MM.1S (cell line): ENCODE measurements at regions not wholly inside any gene's neighbourhood (a gene's known extent, or its start where the extent isn't known, plus 50 kb on each side); places are given as distances from the start of the nearest gene placed in this dataset.
"Not testable (repeated sequence)": the region's sequence is repeated elsewhere in the genome, so short reads cannot be mapped to it uniquely, and the experiment has no call there.

Experiments
- DNase-seq: peaks from one replicate; pipeline ENCODE4 v3.0.0-alpha.2; 2015
- H2AFZ ChIP-seq: fragments of 300-600 bp; sonication (generic); 2 replicates; pipeline ENCODE4 v1.6.0; 2016; ENCODE audit warnings: antibody characterized with exemption, low read length
- H3F3A ChIP-seq: fragments of 300-600 bp; sonication (generic); 2 replicates; pipeline ENCODE4 v1.6.1; 2016; ENCODE audit warnings: mild to moderate bottlenecking, antibody characterized with exemption, low read length, moderate library complexity, mixed read lengths; ENCODE audit not compliant: insufficient read depth
- H3K27ac ChIP-seq: fragments of 300-600 bp; sonication (generic); 2 replicates; pipeline ENCODE4 v1.5.1; 2016; ENCODE audit warnings: mild to moderate bottlenecking, low read length
- H3K27me3 ChIP-seq: fragments of 300-600 bp; sonication (generic); replicated peaks from 2 replicates; pipeline ENCODE4 v1.6.0; 2016; ENCODE audit warnings: low read length; ENCODE audit not compliant: insufficient read depth
- H3K36me3 ChIP-seq: fragments of 300-600 bp; sonication (generic); replicated peaks from 2 replicates; pipeline ENCODE4 v1.6.1; 2016; ENCODE audit warnings: mild to moderate bottlenecking, low read length, mixed read lengths; ENCODE audit not compliant: insufficient read depth
- H3K4me1 ChIP-seq: fragments of 300-600 bp; sonication (generic); 2 replicates; pipeline ENCODE4 v1.6.1; 2016; ENCODE audit warnings: low read length, mixed read lengths
- H3K4me2 ChIP-seq: fragments of 300-600 bp; sonication (generic); 2 replicates; pipeline ENCODE4 v1.6.0; 2016; ENCODE audit warnings: low read depth, low read length
- H3K4me3 ChIP-seq: fragments of 300-600 bp; sonication (generic); 2 replicates; pipeline ENCODE4 v1.5.1; 2016; ENCODE audit warnings: low read length, mixed read lengths
- H3K79me2 ChIP-seq: fragments of 300-600 bp; sonication (generic); 2 replicates; pipeline ENCODE4 v1.6.1; 2016; ENCODE audit warnings: mixed run types, low read length, mixed read lengths
- H3K9ac ChIP-seq: fragments of 300-600 bp; sonication (generic); 2 replicates; pipeline ENCODE4 v1.6.1; 2016; ENCODE audit warnings: low read length, mixed read lengths
- H3K9me2 ChIP-seq: fragments of 300-600 bp; sonication (generic); replicated peaks from 2 replicates; pipeline ENCODE4 v1.6.1; 2016; ENCODE audit warnings: mild to moderate bottlenecking, low read length, mixed read lengths; ENCODE audit not compliant: insufficient read depth
- H3K9me3 ChIP-seq: fragments of 300-600 bp; sonication (generic); replicated peaks from 2 replicates; pipeline ENCODE4 v1.6.1; 2016; ENCODE audit warnings: mild to moderate bottlenecking, low read length, mixed read lengths; ENCODE audit not compliant: insufficient read depth
- H4K20me1 ChIP-seq: fragments of 300-600 bp; sonication (generic); 2 replicates; pipeline ENCODE4 v1.6.1; 2016; ENCODE audit warnings: mild to moderate bottlenecking, low read length, moderate library complexity, mixed read lengths; ENCODE audit not compliant: insufficient read depth
- CTCF ChIP-seq: fragments of 300-600 bp; sonication (generic); IDR thresholded peaks from 2 replicates; pipeline ENCODE4 v1.5.1; 2016; ENCODE audit warnings: antibody characterized with exemption, low read length, mixed read lengths
- EZH2 ChIP-seq: fragments of 300-600 bp; sonication (generic); optimal IDR thresholded peaks from 2 replicates; pipeline ENCODE3; 2017; ENCODE audit warnings: low read depth, mild to moderate bottlenecking, antibody characterized with exemption, low read length, mixed read lengths
- EZH2phosphoT487 ChIP-seq: fragments of 300-600 bp; sonication (generic); IDR thresholded peaks from 2 replicates; pipeline ENCODE4 v1.6.1; 2018; ENCODE audit warnings: antibody characterized with exemption, low read length

- no peaks in the 10 kb centered on the region for H3K36me3 ChIP-seq
- H3K9me2 ChIP-seq: no peaks in the 10 kb centered on the region
- no peaks in the 10 kb centered on the region for H3K9me3 ChIP-seq
- no peak overlapping the region for H3K27ac ChIP-seq
- TF ChIP-seq CTCF: no peak
- no peak overlapping the region for H2AFZ ChIP-seq
- DNase-seq: no peak
- no peaks in the 10 kb centered on the region for H3F3A ChIP-seq
- H4K20me1 ChIP-seq: no peaks in the 10 kb centered on the region
- H3K4me2 ChIP-seq: no peak overlapping the region
- H3K4me1 ChIP-seq: no peaks in the 10 kb centered on the region
- no peaks in the 10 kb centered on the region for H3K79me2 ChIP-seq
- no peak overlapping the region for H3K4me3 ChIP-seq
- no peak overlapping the region for H3K9ac ChIP-seq
- H3K27me3 ChIP-seq: no peaks in the 10 kb centered on the region
These were observed 1043.6 kb downstream of the DIPK2A start for GRCh38 chr3:145015253-145015652.

GRCh38 chr3:145017959-145018358 lies 1046.3 kb downstream of the DIPK2A start:
- H3K4me3 ChIP-seq: no peak overlapping the region
- H3K27ac ChIP-seq: no peak overlapping the region
- no peaks in the 10 kb centered on the region for H3K9me3 ChIP-seq
- no peak for TF ChIP-seq EZH2phosphoT487
- no peak for TF ChIP-seq CTCF
- no peak for TF ChIP-seq EZH2
- H2AFZ ChIP-seq: no peak overlapping the region
- H3K27me3 ChIP-seq: no peaks in the 10 kb centered on the region
- no peak overlapping the region for H3K9ac ChIP-seq
- H3K79me2 ChIP-seq: no peaks in the 10 kb centered on the region
- H3F3A ChIP-seq: no peaks in the 10 kb centered on the region
- H3K9me2 ChIP-seq: no peaks in the 10 kb centered on the region
- DNase-seq: no peak
- H3K4me1 ChIP-seq: no peaks in the 10 kb centered on the region
- H4K20me1 ChIP-seq: no peaks in the 10 kb centered on the region
- H3K36me3 ChIP-seq: no peaks in the 10 kb centered on the region
- no peak overlapping the region for H3K4me2 ChIP-seq

GRCh38 chr3:145022447-145022846 lies 1050.8 kb downstream of the DIPK2A start:
- H3K79me2 ChIP-seq: no peaks in the 10 kb centered on the region
- H3K27ac ChIP-seq: no peak overlapping the region
- H4K20me1 ChIP-seq: no peaks in the 10 kb centered on the region
- H3K36me3 ChIP-seq: no peaks in the 10 kb centered on the region
- no peak for DNase-seq
- H3K9me2 ChIP-seq: no peaks in the 10 kb centered on the region
- H3K9me3 ChIP-seq: no peaks in the 10 kb centered on the region
- H2AFZ ChIP-seq: no peak overlapping the region
- no peak for TF ChIP-seq EZH2
- H3K27me3 ChIP-seq: no peaks in the 10 kb centered on the region
- no peak overlapping the region for H3K4me2 ChIP-seq
- H3F3A ChIP-seq: no peaks in the 10 kb centered on the region
- H3K4me1 ChIP-seq: no peaks in the 10 kb centered on the region
- H3K4me3 ChIP-seq: no peak overlapping the region
- no peak overlapping the region for H3K9ac ChIP-seq

- TF ChIP-seq CTCF: no peak
- no peak for TF ChIP-seq EZH2phosphoT487
- no peak for TF ChIP-seq EZH2
- no peaks in the 10 kb centered on the region for H3K27me3 ChIP-seq
- H3K36me3 ChIP-seq: no peaks in the 10 kb centered on the region
- H3K9ac ChIP-seq: no peak overlapping the region
- no peaks in the 10 kb centered on the region for H3K79me2 ChIP-seq
- no peak overlapping the region for H3K27ac ChIP-seq
- H4K20me1 ChIP-seq: no peaks in the 10 kb centered on the region
- no peaks in the 10 kb centered on the region for H3K9me2 ChIP-seq
- H3K4me2 ChIP-seq: no peak overlapping the region
- H2AFZ ChIP-seq: no peak overlapping the region
- no peak overlapping the region for H3K4me3 ChIP-seq
- H3F3A ChIP-seq: no peaks in the 10 kb centered on the region
- DNase-seq: no peak
- H3K9me3 ChIP-seq: no peaks in the 10 kb centered on the region
- no peaks in the 10 kb centered on the region for H3K4me1 ChIP-seq
These were observed 1053.1 kb downstream of the DIPK2A start for GRCh38 chr3:145024700-145025099.

- not testable (repeated sequence) for H3K4me1 ChIP-seq, H3K79me2 ChIP-seq, H3K27me3 ChIP-seq, H3K27ac ChIP-seq, H3K9ac ChIP-seq, H3K4me2 ChIP-seq, H3K36me3 ChIP-seq, H3K4me3 ChIP-seq, H3K9me3 ChIP-seq, H3K9me2 ChIP-seq, H2AFZ ChIP-seq, H4K20me1 ChIP-seq, DNase-seq, H3F3A ChIP-seq
These were observed 1055.6 kb downstream of the DIPK2A start for GRCh38 chr3:145027186-145027585.
